ENCODE measurements at regions not wholly inside any gene's neighbourhood (a gene's known extent, or its start where the extent isn't known, plus 50 kb on each side); places are given as distances from the start of the nearest gene placed in this dataset.

DNA sequence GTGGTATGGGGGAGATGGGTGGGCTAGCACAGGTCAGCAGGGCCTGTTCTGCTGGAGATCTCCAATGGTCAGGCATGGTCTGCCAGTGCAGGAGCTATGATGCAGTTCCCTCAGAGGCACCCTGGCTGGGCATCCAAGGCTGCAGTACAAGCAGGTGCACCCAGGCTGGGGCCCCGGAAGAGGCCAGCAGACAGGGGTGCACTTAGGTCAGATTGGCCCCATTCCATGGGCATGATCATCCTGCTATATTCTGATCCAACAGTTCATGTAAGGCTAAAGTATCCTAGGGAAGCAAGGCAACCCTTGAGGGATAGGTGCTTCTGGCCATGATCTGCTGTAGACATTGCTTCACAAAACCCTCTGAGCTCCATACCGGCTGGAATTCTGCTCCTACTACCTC is 53.5 kb downstream of the STRIT1 start:
- no peak overlapping the region for H2BK120ac ChIP-seq (replicated peaks; ENCODE audit: low read depth, low read length)
- no peak overlapping the region for H2BK15ac ChIP-seq (ENCODE audit: low read length)
- DNase-seq (ENCODE audit: low read depth in 1 of 2, low spot score in 2 of 2) (no peak), FAIRE-seq (no peak)
- no peak overlapping the region for H2BK12ac ChIP-seq (ENCODE audit: low read depth, low read length)
- H4K8ac ChIP-seq (ENCODE audit: extremely low read depth, insufficient read depth, low read length): no peak overlapping the region
- 88% methylated on average over 2 of the region's 2 CpGs; no CpG with 5 or more reads in 1 of the 2 experiments for WGBS, 2 experiments (ENCODE audit: extremely low coverage in 1 of 2, insufficient coverage in 1 of 2, insufficient read length in 1 of 2, insufficient replicate concordance in 2 of 2, low coverage in 1 of 2, low lambda C conversion rate in 2 of 2, missing lambda C conversion rate in 1 of 2)
- no peak overlapping the region for H4K5ac ChIP-seq (ENCODE audit: insufficient read length, low read depth, low read length)
- H3K4me3 ChIP-seq (ENCODE audit: extremely low read depth in 1 of 4, insufficient read depth in 2 of 4, low read depth in 3 of 4, low read length in 4 of 4): no peak overlapping the region
- H3K36me3 ChIP-seq (ENCODE audit: control insufficient read depth in 2 of 4, insufficient read depth in 4 of 4, low read length in 3 of 4): peaks cover 0 to 3% (median 0%) of the 10 kb centered on the region in 4 experiments; a peak in 2 of 8 replicates
- ChIA-PET POLR2A (ENCODE audit: partially characterized antibody) (no interaction called here), CTCF (ENCODE audit: partially characterized antibody) (interaction anchor here (0.8 kb wide), 1 partner anchor 13 kb away, joined by 3 read pairs; no protein-coding TSS in a partner anchor)
- no peak overlapping the region for H2AFZ ChIP-seq (ENCODE audit: low read length)
- no peak overlapping the region for H3K4ac ChIP-seq (replicated peaks; ENCODE audit: insufficient read length, low read depth, low read length)
- no peak overlapping the region for H3K18ac ChIP-seq (ENCODE audit: extremely low read depth, low read length)
- H3K23me2 ChIP-seq (ENCODE audit: low read depth, low read length): no peaks in the 10 kb centered on the region; the same call in 1 of the 2 replicates
- no peak overlapping the region for H3K9ac ChIP-seq (replicated peaks in 1 of 4; ENCODE audit: extremely low read depth in 1 of 4, low read depth in 3 of 4, low read length in 3 of 4)
- no peak overlapping the region for H4K91ac ChIP-seq (replicated peaks; ENCODE audit: insufficient read length, low read length)
- no peaks in the 10 kb centered on the region for H3K79me2 ChIP-seq (ENCODE audit: control insufficient read depth in 1 of 2, insufficient read depth in 2 of 2, low read length in 2 of 2)
- no peaks in the 10 kb centered on the region for H3K79me1 ChIP-seq (ENCODE audit: low read depth, low read length)
- H3K14ac ChIP-seq (ENCODE audit: insufficient read length): no peak overlapping the region
- H2BK5ac ChIP-seq (ENCODE audit: low read depth, low read length): no peak overlapping the region
- H3K23ac ChIP-seq (ENCODE audit: insufficient read length): no peak overlapping the region
- H2BK20ac ChIP-seq (ENCODE audit: low read length): no peak overlapping the region
- peaks cover 0 to 12% of the 10 kb centered on the region in 2 experiments; a peak in 2 of 4 replicates for H3K9me3 ChIP-seq (ENCODE audit: insufficient read depth in 2 of 2, low read depth in 1 of 2, low read length in 1 of 2)
- H2AK5ac ChIP-seq (ENCODE audit: low read depth, low read length): no peak overlapping the region
- H3K4me1 ChIP-seq (replicated peaks in 1 of 4; ENCODE audit: control insufficient read depth in 3 of 4, insufficient read depth in 4 of 4, low read length in 3 of 4): no peaks in the 10 kb centered on the region
- no peaks in the 10 kb centered on the region for H3K27me3 ChIP-seq (replicated peaks in 1 of 4; ENCODE audit: control insufficient read depth in 3 of 4, extremely low read depth in 1 of 4, insufficient read depth in 3 of 4, low read length in 3 of 4)
- no peak overlapping the region for H3K4me2 ChIP-seq (ENCODE audit: insufficient read depth in 1 of 2, low read depth in 2 of 2, low read length in 2 of 2)
- no peaks in the 10 kb centered on the region for H4K20me1 ChIP-seq (replicated peaks in 1 of 2; ENCODE audit: control insufficient read depth in 1 of 2, insufficient read depth in 2 of 2, low read length in 2 of 2)
- H3K56ac ChIP-seq (replicated peaks; ENCODE audit: insufficient read length, low read depth, low read length): no peak overlapping the region
- H3K27ac ChIP-seq (ENCODE audit: low read depth, low read length): no peak overlapping the region
- TF ChIP-seq EP300 (IDR thresholded peaks at IDR 0.05; ENCODE audit: borderline replicate concordance in 1 of 2, low read depth in 2 of 2, low read length in 2 of 2): no peak
- no peak for TF ChIP-seq CREB1 (IDR thresholded peaks at IDR 0.05)
- TF ChIP-seq SP1 (IDR thresholded peaks at IDR 0.05; ENCODE audit: low read depth, low read length): no peak
- TF ChIP-seq, protein P1, sequence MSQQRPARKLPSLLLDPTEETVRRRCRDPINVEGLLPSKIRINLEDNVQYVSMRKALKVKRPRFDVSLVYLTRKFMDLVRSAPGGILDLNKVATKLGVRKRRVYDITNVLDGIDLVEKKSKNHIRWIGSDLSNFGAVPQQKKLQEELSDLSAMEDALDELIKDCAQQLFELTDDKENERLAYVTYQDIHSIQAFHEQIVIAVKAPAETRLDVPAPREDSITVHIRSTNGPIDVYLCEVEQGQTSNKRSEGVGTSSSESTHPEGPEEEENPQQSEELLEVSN (IDR thresholded peaks at IDR 0.05): no peak
- TF ChIP-seq TAF7 (optimal IDR thresholded peaks at IDR 0.05; ENCODE audit: borderline replicate concordance, low read depth, low read length): no peak
